H54 (cell line): ENCODE measurements at regions not wholly inside any gene's neighbourhood (a gene's known extent, or its start where the extent isn't known, plus 50 kb on each side); places are given as distances from the start of the nearest gene placed in this dataset.

Experiments used
- DNase-seq: peaks from one replicate; pipeline ENCODE4 v3.0.0; 2011; ENCODE audit warnings: low spot score, mixed read lengths; ENCODE audit not compliant: insufficient read length
- FAIRE-seq: peaks from 3 replicates; lab custom pipeline; 2011; peaks lifted over from hg19 to GRCh38; lab: Jason Lieb, UNC
- POLR2A ChIP-seq: IDR thresholded peaks from 2 replicates; pipeline ENCODE4 v1.6.1; 2011; ENCODE audit warnings: low read depth, mild to moderate bottlenecking, low read length

DNA sequence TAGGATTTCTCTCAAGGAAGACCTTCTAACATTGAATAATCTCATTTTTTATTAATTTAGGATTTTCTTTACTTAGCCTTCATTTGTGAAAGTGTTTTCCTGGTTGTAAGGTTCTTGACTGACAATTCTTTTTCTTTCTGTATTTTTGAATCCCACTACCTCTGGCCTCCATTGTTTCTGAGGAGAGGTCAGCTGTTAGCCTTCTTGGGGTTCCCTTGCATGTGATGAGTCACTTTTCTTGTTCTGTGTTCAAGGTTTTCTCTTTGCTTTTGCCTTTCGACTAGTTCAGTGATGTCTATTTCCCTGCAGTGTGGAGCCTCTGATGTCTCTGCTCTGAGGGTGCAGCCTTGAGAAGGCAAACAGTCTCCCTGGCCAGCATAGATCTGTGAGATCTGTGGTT lies 304.1 kb upstream of the ZNF32 start:
- FAIRE-seq (no peak), DNase-seq (no peak)
- no peak for TF ChIP-seq POLR2A

DNA sequence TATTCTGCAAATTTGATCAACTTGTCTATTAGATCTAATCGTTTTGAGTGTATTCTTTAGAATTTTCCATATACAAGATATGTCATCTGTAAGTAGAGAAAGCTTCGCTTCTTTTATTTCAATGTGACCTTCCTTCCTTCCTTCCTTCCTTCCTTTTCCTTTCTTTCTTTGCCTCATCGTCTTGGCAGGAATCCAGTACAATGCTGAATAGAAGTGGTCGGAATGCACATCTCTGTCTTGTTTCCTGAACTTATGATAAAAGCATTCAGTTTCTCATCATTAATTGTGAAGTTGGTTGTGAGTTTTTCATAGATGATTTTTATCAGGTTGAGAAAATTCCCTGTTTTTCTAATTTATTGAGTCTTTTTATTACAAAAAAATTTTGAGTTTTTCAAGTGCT lies 300.7 kb upstream of the ZNF32 start:
- FAIRE-seq (no peak), DNase-seq (no peak)
- TF ChIP-seq POLR2A = no peak

DNA sequence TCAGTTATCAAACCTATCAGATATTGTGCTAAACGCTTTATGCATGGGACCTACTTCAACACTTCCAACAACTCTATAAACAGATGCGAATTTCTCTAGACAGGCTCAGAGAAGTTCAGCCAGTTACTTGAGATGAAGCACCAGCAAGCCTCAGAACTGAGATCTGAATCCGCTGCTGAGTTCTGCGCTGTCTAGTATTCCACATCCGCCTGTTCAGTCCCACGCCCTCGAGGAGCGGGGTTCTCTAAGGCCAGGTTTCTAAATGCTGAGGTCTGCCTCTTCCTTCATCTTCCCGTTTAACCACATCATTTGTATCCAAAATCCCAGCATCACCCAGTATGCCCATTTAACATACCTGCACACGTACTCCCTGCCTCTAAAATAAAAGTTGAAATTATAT lies 297.8 kb upstream of the ZNF32 start:
- FAIRE-seq (no peak), DNase-seq (no peak)
- no peak for TF ChIP-seq POLR2A

DNA sequence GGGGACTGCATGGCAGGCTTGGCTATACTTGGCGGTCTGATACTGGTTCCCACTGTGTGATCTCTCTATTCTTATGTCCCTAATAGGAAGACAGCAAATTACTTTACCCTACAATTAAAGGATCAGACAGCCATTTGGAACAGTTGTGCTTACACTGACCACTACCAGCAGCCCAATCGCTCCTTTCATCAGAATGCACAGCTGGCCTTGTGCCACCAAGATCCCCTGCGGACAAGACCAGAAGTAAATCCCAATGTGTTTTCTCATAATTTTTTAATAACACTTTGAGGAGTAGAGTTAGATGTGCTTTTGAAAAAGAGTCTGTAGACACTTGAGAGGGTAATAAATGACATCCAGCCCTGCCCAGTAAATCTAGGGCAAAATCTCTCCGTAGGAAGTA lies 297.2 kb upstream of the ZNF32 start:
- TF ChIP-seq POLR2A = no peak
- DNase-seq (no peak), FAIRE-seq (no peak)

DNA sequence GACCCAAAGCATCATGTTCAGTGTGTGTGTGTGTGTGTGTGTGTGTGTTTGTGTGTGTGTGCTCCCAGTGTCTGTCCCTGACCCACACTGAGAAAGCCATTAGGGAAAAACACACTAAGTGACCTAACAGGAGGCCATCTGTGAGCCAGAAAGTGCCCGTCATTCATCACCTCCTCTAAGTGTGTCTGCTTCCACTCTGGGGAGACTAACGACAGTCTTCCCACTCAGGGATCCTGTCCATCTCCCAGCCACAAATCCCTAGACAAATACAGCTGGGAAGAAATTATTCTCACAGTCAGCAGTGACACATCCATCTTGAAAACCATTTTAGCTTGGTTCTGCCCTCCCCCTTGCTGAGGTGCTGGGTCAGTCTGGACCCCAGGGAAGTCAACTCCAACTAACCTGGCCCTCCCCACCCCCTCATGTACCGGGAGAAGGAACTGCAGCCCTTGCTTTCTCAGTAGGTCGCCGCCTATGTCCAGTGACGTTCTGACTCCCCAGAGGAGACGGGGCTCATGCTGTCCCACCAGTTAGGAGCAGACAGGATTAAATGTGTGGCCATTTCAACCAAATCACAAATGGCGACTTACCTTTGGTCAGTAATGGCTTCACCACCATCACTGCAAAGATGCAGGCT lies 296.5 kb upstream of the ZNF32 start:
- TF ChIP-seq POLR2A = no peak
- DNase-seq (no peak), FAIRE-seq (no peak)

DNA sequence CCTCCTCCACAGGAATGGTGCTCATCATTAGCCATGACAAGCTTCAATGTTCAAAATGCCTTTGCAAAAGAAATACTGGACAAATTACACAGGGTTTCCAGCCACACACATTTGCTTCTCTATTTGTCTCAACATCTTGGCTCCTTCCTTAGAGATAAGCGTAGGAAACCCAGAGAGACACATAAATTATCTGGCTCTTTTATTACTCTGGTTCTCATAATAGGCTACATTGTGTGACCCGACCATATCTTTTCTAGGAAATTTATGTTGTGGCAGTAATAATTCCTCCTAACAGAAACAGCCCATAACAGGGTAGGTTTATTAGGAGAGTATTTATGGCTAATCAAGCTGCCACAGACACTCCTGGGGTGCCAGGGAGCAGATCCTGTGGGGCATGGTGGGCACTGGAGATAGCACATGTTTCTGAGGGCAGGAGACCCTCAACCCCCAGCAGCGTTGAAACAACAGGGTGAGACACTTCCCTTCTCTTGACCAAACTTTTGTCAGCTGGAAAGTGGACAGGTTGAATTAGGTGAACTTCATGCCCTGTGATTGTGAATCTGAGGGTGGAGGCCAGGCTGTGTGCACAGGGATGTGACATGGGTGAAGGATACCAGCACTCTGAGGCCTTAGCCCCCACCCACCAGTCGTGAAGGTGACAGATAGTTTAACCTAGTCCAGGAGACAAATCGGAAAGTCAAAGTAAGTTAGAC lies 295.9 kb upstream of the ZNF32 start:
- no peak for DNase-seq
- no peak for FAIRE-seq
- TF ChIP-seq POLR2A = no peak

DNA sequence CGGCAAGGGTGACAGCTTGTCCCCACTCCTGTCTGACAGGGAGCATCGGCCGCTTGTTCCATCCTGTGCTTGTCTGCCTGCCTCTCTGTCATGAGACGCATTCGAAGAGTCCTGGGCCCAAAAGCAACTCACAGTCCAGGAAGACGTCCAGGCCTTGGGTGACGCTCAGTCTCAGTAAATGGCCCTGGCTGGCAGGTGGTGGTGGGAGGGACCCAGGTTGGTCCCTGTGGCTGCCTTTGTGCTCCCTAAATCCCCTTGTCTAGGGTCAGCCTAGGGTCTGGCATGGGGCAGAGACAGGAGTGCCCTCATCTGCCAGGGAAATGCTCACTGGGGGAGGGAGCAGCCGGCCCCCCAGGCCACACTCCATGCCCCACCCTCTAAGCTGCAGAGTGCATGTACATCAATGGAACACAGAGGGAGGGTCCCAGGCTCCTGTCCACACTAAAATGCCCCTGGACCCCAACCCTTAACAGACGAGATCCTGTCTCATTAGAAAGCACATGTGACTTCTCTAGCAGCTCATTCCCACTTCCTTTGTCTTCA lies 295.2 kb upstream of the ZNF32 start:
- DNase-seq (no peak), FAIRE-seq (no peak)
- TF ChIP-seq POLR2A = no peak

DNA sequence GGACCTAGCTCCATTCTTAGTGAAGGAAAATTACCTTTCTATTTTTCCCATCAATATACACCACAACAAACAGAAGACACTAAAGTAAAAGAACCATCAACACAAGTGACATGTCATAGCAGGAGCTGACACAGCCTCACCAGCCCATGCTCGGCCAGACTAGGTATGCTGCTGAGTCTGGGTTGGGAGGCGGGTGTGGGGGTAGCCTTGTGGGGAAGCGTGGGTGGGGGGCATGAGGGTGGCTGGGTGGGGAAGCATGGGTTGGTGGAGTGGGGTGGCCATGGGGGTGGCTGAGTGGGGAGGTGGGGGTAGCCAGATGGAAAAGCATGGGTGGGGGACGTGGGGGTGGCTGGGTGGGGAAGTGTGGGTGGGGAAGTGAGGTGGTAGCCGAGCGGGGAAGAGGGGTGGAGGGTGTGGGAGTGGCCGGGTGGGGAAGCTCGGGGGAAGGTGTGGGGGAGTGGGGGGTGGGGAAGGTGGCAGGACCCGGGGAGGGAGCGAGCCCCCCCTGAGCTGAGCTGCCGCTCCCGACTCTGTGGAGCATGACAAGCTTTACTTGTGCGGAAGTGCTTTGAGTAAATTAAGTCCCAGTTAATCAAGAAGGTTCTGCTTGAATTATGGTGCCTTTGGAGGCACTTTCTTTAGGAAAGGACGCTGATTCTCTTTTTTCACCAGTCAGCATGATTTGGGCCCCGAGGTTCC lies 294.6 kb upstream of the ZNF32 start:
- FAIRE-seq = no peak
- DNase-seq = no peak

DNA sequence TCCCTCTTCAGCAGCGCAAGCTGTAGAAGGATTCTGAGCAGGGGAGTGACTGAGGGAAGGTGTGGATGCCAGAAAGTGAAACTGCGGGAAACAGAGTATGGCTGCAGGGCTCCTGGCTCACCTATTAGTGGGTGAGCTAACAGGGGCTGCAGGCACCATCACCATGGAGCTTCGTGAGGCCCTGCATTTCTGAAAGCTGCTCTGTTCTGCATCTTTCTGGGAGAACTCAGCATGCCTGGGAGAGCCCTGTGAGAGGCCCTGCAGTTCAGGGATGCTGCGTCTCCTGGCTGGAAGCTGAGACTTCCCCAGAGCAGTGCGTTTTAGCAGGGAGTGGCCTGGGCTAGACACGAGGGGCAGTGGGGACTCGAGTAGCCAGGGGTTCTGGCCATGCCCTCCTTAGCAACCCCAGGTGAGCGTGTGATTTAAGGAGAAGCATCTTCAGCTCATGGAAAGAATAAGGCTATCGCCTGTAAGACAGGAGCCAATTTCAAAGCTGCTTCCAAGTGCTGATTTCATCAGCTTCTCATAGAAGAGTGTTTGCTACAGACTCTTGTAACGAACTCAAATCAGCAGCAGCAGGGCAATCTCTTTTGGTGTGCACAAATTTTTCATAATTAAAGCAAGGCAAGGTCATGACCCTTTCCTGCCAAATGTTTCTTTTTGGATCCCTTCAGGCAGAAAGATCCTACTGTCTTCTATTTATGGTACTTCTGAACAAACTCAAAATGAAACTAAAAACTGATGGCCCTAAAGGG lies 293.6 kb upstream of the ZNF32 start:
- TF ChIP-seq POLR2A = no peak
- FAIRE-seq (no peak), DNase-seq (no peak)

More for the DNA sequence above, 294.6 kb upstream of the ZNF32 start:
- TF ChIP-seq POLR2A = no peak

DNA sequence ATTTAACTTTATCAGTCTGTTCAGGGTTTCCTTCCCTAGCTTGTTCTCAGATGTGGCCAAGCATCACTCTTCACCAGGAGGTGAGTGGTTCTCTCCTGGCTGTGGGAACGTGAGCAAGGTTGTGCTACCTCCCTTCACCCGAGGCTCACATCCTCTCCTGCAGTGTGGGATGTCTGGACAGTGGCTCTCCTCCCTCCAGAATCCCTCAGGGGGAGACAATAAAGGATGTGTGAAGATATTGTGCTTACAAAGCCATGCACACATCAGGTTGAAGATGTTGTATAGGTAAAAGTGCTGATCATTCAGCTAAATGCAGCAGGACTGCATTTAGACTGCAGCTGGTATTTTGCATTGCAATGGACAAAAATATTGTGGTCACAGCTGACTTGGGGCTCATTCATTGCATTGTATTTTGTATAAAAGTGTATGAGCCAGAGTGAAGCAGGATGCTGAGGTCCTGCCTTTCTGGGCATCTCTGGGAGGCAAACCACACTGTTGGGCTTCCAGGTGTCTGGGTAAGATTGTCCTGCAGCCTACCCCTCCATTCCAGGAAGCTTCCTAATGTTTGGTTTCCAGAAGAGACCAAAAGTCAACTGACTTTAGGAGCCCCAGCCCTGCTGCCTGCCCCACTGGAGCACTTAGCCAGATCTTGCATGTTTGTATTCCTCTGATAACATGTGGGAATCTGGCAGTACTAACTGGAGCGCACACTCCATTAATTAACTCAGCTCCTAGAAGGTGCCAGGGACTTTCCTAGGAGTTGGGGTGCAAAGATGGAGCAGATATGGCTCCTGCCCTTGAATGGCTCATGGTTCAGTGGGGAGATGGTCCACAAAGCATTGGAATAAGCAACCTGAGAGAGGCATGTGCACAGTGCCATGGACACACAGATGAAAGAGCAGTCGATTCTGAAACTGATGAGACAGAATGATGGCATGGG lies 292.5 kb upstream of the ZNF32 start:
- no peak for DNase-seq
- TF ChIP-seq POLR2A = no peak
- no peak for FAIRE-seq

DNA sequence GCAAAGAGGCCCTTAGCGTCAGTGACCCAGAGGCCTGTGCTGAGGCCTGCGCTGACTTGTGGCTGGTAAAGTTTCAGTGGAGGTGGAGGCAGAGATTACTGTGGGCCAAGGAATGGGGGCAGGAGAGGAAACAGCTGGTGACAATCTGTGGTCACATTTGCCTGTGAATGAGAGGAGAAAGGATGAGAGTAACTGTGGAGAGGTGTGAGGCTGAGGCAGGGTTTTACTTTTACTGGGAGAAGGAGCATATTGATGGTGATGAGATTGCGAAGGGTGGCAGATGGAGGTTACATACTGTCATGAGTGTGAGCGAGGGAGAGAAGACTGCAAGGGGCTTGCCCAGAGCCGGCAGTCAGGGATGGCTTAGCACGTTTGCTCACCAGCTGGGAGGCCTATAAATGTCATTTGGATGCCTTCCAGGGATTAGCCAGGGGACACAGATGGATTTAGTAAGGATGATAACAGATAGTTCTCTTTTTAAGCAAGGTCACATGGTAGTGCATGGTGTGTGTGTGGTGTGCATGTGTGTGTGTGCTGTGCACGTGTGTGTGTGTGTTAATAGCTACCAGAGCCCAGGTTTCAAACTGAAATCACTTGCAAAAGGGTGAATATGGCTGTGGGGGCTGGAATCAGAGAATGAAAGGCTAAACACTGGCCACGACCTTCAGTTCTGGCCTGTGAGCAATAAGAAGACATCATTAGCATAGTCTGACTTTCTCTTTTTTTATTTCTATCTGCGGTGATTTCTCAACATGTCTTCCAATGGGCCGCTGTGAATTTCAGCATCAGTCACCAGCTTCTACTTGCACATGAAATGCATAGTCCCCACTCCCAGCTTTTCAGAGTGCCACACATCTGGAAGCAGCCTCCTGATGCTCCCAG lies 291.5 kb upstream of the ZNF32 start:
- no peak for TF ChIP-seq POLR2A
- FAIRE-seq (no peak), DNase-seq (no peak)
